ENCODE measurements at regions not wholly inside any gene's neighbourhood (a gene's known extent, or its start where the extent isn't known, plus 50 kb on each side); places are given as distances from the start of the nearest gene placed in this dataset.

DNA sequence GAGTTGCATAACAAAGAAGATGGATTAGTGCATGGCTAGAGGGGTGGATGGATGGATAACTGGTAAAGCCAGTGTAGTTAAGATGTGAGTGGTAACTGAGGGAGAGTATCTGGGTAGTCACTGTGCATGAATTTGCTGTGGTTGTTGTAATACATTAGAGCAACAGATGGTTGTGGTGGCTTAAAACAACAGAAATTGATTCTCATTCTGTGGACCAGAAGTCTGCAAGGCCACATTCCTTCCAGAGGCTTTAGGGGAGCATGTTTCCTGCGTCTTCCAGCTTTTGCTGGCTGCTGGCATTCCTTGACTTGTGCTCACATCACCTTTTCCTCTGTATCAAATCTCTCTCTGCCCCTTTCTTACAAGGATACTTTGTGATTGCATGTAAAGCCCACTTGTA lies 155.4 kb downstream of the ASB1 start:
- TF ChIP-seq EP300 (IDR thresholded peaks at IDR 0.05), result no peak
- TF ChIP-seq, protein P1, sequence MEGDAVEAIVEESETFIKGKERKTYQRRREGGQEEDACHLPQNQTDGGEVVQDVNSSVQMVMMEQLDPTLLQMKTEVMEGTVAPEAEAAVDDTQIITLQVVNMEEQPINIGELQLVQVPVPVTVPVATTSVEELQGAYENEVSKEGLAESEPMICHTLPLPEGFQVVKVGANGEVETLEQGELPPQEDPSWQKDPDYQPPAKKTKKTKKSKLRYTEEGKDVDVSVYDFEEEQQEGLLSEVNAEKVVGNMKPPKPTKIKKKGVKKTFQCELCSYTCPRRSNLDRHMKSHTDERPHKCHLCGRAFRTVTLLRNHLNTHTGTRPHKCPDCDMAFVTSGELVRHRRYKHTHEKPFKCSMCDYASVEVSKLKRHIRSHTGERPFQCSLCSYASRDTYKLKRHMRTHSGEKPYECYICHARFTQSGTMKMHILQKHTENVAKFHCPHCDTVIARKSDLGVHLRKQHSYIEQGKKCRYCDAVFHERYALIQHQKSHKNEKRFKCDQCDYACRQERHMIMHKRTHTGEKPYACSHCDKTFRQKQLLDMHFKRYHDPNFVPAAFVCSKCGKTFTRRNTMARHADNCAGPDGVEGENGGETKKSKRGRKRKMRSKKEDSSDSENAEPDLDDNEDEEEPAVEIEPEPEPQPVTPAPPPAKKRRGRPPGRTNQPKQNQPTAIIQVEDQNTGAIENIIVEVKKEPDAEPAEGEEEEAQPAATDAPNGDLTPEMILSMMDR (IDR thresholded peaks at IDR 0.05), result no peak

Measured in tibial nerve (tissue), 4 donors.